ENCODE measurements at regions not wholly inside any gene's neighbourhood (a gene's known extent, or its start where the extent isn't known, plus 50 kb on each side); places are given as distances from the start of the nearest gene placed in this dataset.

- TF ChIP-seq CTCF (IDR thresholded peaks at IDR 0.05; ENCODE audit: extremely low read depth, insufficient read depth, missing control alignments) = no peak
- DNase-seq (ENCODE audit: low spot score) = no peak
- in situ Hi-C loops (cut with MboI; ENCODE audit: low pct_unique_long_range_greater_than_20kb, low sequenced_read_pairs, unreplicated experiment) = no loop called here
These were observed 170.5 kb downstream of the FOXD2 start for GRCh38 chr1:47608296-47608875.

- no peak for DNase-seq (ENCODE audit: low spot score)
- no peak for TF ChIP-seq CTCF (IDR thresholded peaks at IDR 0.05; ENCODE audit: extremely low read depth, insufficient read depth, missing control alignments)
- in situ Hi-C loops (cut with MboI; ENCODE audit: low pct_unique_long_range_greater_than_20kb, low sequenced_read_pairs, unreplicated experiment) = no loop called here
These were observed 174.1 kb downstream of the FOXD2 start for GRCh38 chr1:47611992-47612391.

- no peak for TF ChIP-seq CTCF (IDR thresholded peaks at IDR 0.05; ENCODE audit: extremely low read depth, insufficient read depth, missing control alignments)
- DNase-seq (ENCODE audit: low spot score) = no peak
- in situ Hi-C loops (cut with MboI; ENCODE audit: low pct_unique_long_range_greater_than_20kb, low sequenced_read_pairs, unreplicated experiment) = no loop called here
These were observed 175.0 kb downstream of the FOXD2 start for GRCh38 chr1:47612819-47613218.

DNA sequence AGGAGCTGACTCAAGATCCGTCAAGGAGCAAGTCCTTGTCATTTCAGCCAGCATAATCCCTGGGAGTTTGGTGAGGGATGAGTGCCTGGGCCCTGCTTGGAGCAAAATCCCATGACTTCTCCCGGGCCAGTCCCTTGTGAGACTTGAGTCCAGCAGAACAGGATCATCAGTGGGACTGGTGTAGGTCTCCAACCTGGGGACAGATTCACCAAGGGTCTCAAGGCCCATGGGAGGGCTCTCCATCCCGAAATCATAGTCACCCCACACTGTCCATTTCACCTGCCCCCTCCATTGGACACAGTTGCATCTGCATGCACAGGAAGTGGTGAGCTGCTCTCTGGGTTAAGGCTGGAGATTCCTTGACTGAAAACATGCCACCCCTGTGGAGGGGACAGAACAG is 178.2 kb downstream of the FOXD2 start:
- no peak for DNase-seq (ENCODE audit: low spot score)
- in situ Hi-C loops (cut with MboI; ENCODE audit: low pct_unique_long_range_greater_than_20kb, low sequenced_read_pairs, unreplicated experiment) = no loop called here
- TF ChIP-seq CTCF (IDR thresholded peaks at IDR 0.05; ENCODE audit: extremely low read depth, insufficient read depth, missing control alignments) = no peak

DNA sequence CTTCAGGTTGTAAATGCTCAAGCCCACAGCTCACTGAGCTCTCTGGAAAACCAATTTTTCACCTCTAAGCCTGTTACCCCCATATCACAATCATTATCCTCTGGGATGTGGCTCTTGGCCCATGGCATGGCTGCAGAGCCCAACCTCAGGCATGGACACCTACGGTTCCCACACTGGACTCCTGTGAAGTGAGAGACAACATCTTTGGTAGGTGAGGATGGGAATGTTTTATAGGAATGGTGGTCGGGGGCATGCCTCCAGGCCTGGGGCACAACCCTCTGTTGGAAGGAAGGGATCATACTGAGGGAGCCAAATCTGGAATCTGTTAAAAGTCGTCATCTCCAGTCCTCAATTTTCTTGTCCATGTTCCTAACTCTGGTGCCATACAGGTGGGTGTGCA is 179.1 kb downstream of the FOXD2 start:
- no peak for DNase-seq (ENCODE audit: low spot score)
- in situ Hi-C loops (cut with MboI; ENCODE audit: low pct_unique_long_range_greater_than_20kb, low sequenced_read_pairs, unreplicated experiment) = no loop called here
- no peak for TF ChIP-seq CTCF (IDR thresholded peaks at IDR 0.05; ENCODE audit: extremely low read depth, insufficient read depth, missing control alignments)

- DNase-seq (ENCODE audit: low spot score) = no peak
- in situ Hi-C loops (cut with MboI; ENCODE audit: low pct_unique_long_range_greater_than_20kb, low sequenced_read_pairs, unreplicated experiment) = no loop called here
- no peak for TF ChIP-seq CTCF (IDR thresholded peaks at IDR 0.05; ENCODE audit: extremely low read depth, insufficient read depth, missing control alignments)
These were observed 179.8 kb downstream of the FOXD2 start for GRCh38 chr1:47617381-47618221.
